Endodermal cell (in vitro differentiated cells): ENCODE measurements at regions not wholly inside any gene's neighbourhood (a gene's known extent, or its start where the extent isn't known, plus 50 kb on each side); places are given as distances from the start of the nearest gene placed in this dataset.

Experiments used
- DNase-seq: peaks from one replicate; pipeline ENCODE4 v3.0.0-alpha.2; 2017
- H3K27ac ChIP-seq: 2 replicates; pipeline ENCODE4 v1.5.1; 2013; ENCODE audit warnings: mild to moderate bottlenecking, low read depth, low read length, moderate library complexity
- H3K27me3 ChIP-seq: 2 replicates; pipeline ENCODE4 v1.6.1; 2013; ENCODE audit warnings: mild to moderate bottlenecking, low read length, moderate library complexity; ENCODE audit not compliant: insufficient read depth, control insufficient read depth, poor library complexity, severe bottlenecking
- H3K36me3 ChIP-seq: 2 replicates; pipeline ENCODE4 v1.7.0; 2013; ENCODE audit warnings: mild to moderate bottlenecking, low read length, moderate library complexity; ENCODE audit not compliant: control insufficient read depth, insufficient read depth
- H3K4me1 ChIP-seq: one replicate; pipeline ENCODE4 v1.7.0; 2013; ENCODE audit warnings: low read length; ENCODE audit not compliant: control insufficient read depth, insufficient read depth
- H3K4me3 ChIP-seq: 2 replicates; pipeline ENCODE4 v1.5.1; 2013; ENCODE audit warnings: mild to moderate bottlenecking, low read length, moderate library complexity
- H3K9ac ChIP-seq: 2 replicates; pipeline ENCODE4 v1.6.1; 2013; ENCODE audit warnings: mild to moderate bottlenecking, low read length, moderate library complexity; ENCODE audit not compliant: poor library complexity, severe bottlenecking; ENCODE audit errors: extremely low read depth
- H3K9me3 ChIP-seq: 2 replicates; pipeline ENCODE4 v1.6.1; 2013; ENCODE audit warnings: mild to moderate bottlenecking, low read length, moderate library complexity; ENCODE audit not compliant: control insufficient read depth
- H3K27ac Mint-ChIP-seq: 2 replicates; pipeline ENCODE4 v1.8.0; 2020; ENCODE audit warnings: mixed read lengths
- H3K27me3 Mint-ChIP-seq: 2 replicates; pipeline ENCODE4 v1.8.0; 2021; ENCODE audit warnings: mild to moderate bottlenecking, mixed read lengths; ENCODE audit not compliant: insufficient read depth
- H3K36me3 Mint-ChIP-seq: 2 replicates; pipeline ENCODE4 v1.8.0; 2020; ENCODE audit warnings: low read depth, mixed read lengths
- H3K4me1 Mint-ChIP-seq: 2 replicates; pipeline ENCODE4 v1.8.0; 2020; ENCODE audit warnings: mixed read lengths
- H3K4me3 Mint-ChIP-seq: 2 replicates; pipeline ENCODE4 v1.8.0; 2020; ENCODE audit warnings: mild to moderate bottlenecking, moderate library complexity, mixed read lengths
- H3K9me3 Mint-ChIP-seq: 2 replicates; pipeline ENCODE4 v1.8.0; 2020; ENCODE audit warnings: mild to moderate bottlenecking, mixed read lengths
- CTCF ChIP-seq: fragments of 200-600 bp; sonication (generic); conservative IDR thresholded peaks from 2 replicates; pipeline ENCODE4 v1.5.0; 2021; ENCODE audit warnings: antibody characterized with exemption, mild to moderate bottlenecking
- WGBS, 2 experiments: methylation state at CpG; one replicate each; pipeline versions ENCODE4 v1.1.5 to v1.1.7; 2013; ENCODE audit warnings: missing lambda C conversion rate in 2 of 2, mixed read lengths in 1 of 2; ENCODE audit not compliant: insufficient coverage in 1 of 2, insufficient read length in 1 of 2; 5-methylcytosine and 5-hydroxymethylcytosine counted together

DNA sequence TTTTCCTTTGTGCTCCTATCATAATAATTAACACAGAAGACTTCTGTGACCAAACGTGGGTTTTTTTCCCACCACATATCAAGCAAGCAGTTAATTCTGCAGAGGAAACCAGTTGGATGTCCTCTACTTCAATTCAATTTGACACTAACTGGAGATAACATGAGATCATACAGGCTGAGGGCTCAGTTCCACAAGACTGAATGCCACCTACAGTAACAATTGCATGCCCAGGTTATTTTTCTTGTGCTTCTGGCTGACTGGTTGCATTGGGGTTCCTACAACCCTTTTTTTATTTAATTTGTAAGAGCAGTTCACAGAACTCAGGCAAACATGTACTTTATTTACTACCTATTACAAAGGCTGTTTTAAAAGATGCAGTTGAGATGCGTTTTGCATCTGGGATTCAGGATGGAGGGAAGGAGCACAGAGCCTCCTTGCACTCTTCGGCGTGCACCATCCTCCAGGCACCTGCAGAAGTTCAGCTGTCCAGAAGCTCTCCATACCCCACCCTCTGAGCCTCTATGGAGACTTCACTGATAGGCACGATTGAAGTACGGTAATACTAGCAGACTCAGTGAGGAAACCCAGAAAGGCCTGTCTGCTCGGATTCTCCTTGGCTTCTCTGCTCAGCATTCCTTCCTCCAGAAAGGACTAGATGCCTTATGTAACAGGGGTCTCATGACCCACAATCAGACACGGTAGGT, 425.2 kb upstream of the CDH9 start:
- no peak overlapping the region for H3K27ac Mint-ChIP-seq
- H3K9me3 Mint-ChIP-seq = peaks cover 2% of the 10 kb centered on the region
- Histone ChIP-seq H3K27ac (no peak overlapping the region), H3K36me3 (no peaks in the 10 kb centered on the region), H3K4me3 (no peak overlapping the region), H3K9ac (no peak overlapping the region), H3K4me1 (no peaks in the 10 kb centered on the region), H3K27me3 (no peaks in the 10 kb centered on the region), H3K9me3 (no peaks in the 10 kb centered on the region)
- DNase-seq = no peak
- H3K4me3 Mint-ChIP-seq = no peak overlapping the region
- no peaks in the 10 kb centered on the region for H3K36me3 Mint-ChIP-seq
- no peaks in the 10 kb centered on the region for H3K27me3 Mint-ChIP-seq
- no peak for TF ChIP-seq CTCF
- WGBS, 2 experiments = 95 to 97% methylated on average over 4 to 8 of the region's 8 CpGs
- H3K4me1 Mint-ChIP-seq = no peaks in the 10 kb centered on the region

GRCh38 chr5:27462936-27463335, 424.6 kb upstream of the CDH9 start:
- no peaks in the 10 kb centered on the region for H3K36me3 ChIP-seq
- H3K4me3 ChIP-seq = no peak overlapping the region
- WGBS, 2 experiments = 78 to 90% methylated on average over 2 to 6 of the region's 7 CpGs
- H3K4me3 Mint-ChIP-seq = no peak overlapping the region
- H3K27me3 Mint-ChIP-seq = no peaks in the 10 kb centered on the region
- no peaks in the 10 kb centered on the region for H3K27me3 ChIP-seq
- no peaks in the 10 kb centered on the region for H3K4me1 ChIP-seq
- TF ChIP-seq CTCF = no peak
- H3K27ac ChIP-seq = no peak overlapping the region
- no peaks in the 10 kb centered on the region for H3K9me3 ChIP-seq
- no peak for DNase-seq
- H3K27ac Mint-ChIP-seq = no peak overlapping the region
- H3K9me3 Mint-ChIP-seq = peaks cover 2% of the 10 kb centered on the region
- H3K36me3 Mint-ChIP-seq = no peaks in the 10 kb centered on the region
- H3K9ac ChIP-seq = no peak overlapping the region
- no peaks in the 10 kb centered on the region for H3K4me1 Mint-ChIP-seq

- DNase-seq = no peak
- Histone ChIP-seq H3K9ac (no peak overlapping the region), H3K4me1 (no peaks in the 10 kb centered on the region), H3K9me3 (no peaks in the 10 kb centered on the region), H3K4me3 (no peak overlapping the region), H3K27ac (no peak overlapping the region), H3K36me3 (no peaks in the 10 kb centered on the region), H3K27me3 (no peaks in the 10 kb centered on the region)
- no peaks in the 10 kb centered on the region for H3K4me1 Mint-ChIP-seq
- H3K9me3 Mint-ChIP-seq = peaks cover 2% of the 10 kb centered on the region
- H3K27ac Mint-ChIP-seq = no peak overlapping the region
- no peaks in the 10 kb centered on the region for H3K36me3 Mint-ChIP-seq
- no peak overlapping the region for H3K4me3 Mint-ChIP-seq
- no peak for TF ChIP-seq CTCF
- 100% methylated on average over 1 of the region's 1 CpG; no CpG with 5 or more reads in 1 of the 2 experiments for WGBS, 2 experiments
- no peaks in the 10 kb centered on the region for H3K27me3 Mint-ChIP-seq
Measured at GRCh38 chr5:27458287-27458686, 419.9 kb upstream of the CDH9 start.
